Nephron (organoid): ENCODE measurements at regions not wholly inside any gene's neighbourhood (a gene's known extent, or its start where the extent isn't known, plus 50 kb on each side); places are given as distances from the start of the nearest gene placed in this dataset.

Source experiments
- H3K27ac Mint-ChIP-seq, 3 experiments: 2 replicates each; pipeline ENCODE4 v1.8.0; 2020; ENCODE audit warnings: mixed read lengths in 3 of 3, mild to moderate bottlenecking in 2 of 3, moderate library complexity in 1 of 3
- H3K27me3 Mint-ChIP-seq: 2 replicates; pipeline ENCODE4 v1.8.0; 2021; ENCODE audit warnings: low read depth, mild to moderate bottlenecking, moderate library complexity, mixed read lengths
- H3K36me3 Mint-ChIP-seq: 2 replicates; pipeline ENCODE4 v1.8.0; 2020; ENCODE audit warnings: low read depth, mixed read lengths
- H3K4me1 Mint-ChIP-seq: 2 replicates; pipeline ENCODE4 v1.8.0; 2020; ENCODE audit warnings: mixed read lengths
- H3K4me3 Mint-ChIP-seq, 3 experiments: 2 replicates each; pipeline ENCODE4 v1.8.0; 2020; ENCODE audit warnings: mild to moderate bottlenecking in 3 of 3, mixed read lengths in 3 of 3, moderate library complexity in 2 of 3
- H3K9me3 Mint-ChIP-seq: 2 replicates; pipeline ENCODE4 v1.8.0; 2020; ENCODE audit warnings: mixed read lengths
- CTCF ChIP-seq, 3 experiments: fragments of 200-600 bp; sonication (generic); IDR thresholded peaks; one replicate each; pipeline ENCODE4 v1.5.0; 2021; ENCODE audit warnings: antibody characterized with exemption in 3 of 3; ENCODE audit not compliant: unreplicated experiment in 3 of 3

GRCh38 chr16:89042711-89043551 lies 50.7 kb upstream of the ACSF3 start:
- H3K9me3 Mint-ChIP-seq = peaks cover 2% of the 10 kb centered on the region
- H3K27me3 Mint-ChIP-seq = peaks cover 41% of the 10 kb centered on the region
- TF ChIP-seq CTCF (IDR thresholded peaks at IDR 0.05; ENCODE audit: unreplicated experiment in 3 of 3) = no peak
- H3K4me3 Mint-ChIP-seq = no peak overlapping the region
- H3K27ac Mint-ChIP-seq = no peak overlapping the region
- H3K4me1 Mint-ChIP-seq = no peaks in the 10 kb centered on the region
- H3K36me3 Mint-ChIP-seq = no peaks in the 10 kb centered on the region

GRCh38 chr16:89043636-89044417 lies 49.8 kb upstream of the ACSF3 start:
- H3K36me3 Mint-ChIP-seq = no peaks in the 10 kb centered on the region
- H3K9me3 Mint-ChIP-seq = peaks cover 2% of the 10 kb centered on the region
- H3K27me3 Mint-ChIP-seq = peaks cover 34% of the 10 kb centered on the region

More at GRCh38 chr16:89043636-89044417, 49.8 kb upstream of the ACSF3 start:
- no peak overlapping the region for H3K4me3 Mint-ChIP-seq
- H3K4me1 Mint-ChIP-seq = no peaks in the 10 kb centered on the region
- no peak overlapping the region for H3K27ac Mint-ChIP-seq
- TF ChIP-seq CTCF (IDR thresholded peaks at IDR 0.05; ENCODE audit: unreplicated experiment in 3 of 3) = no peak
